SJCRH30 (cell line): ENCODE measurements at regions not wholly inside any gene's neighbourhood (a gene's known extent, or its start where the extent isn't known, plus 50 kb on each side); places are given as distances from the start of the nearest gene placed in this dataset.
"Not testable (repeated sequence)": the region's sequence is repeated elsewhere in the genome, so short reads cannot be mapped to it uniquely, and the experiment has no call there.

Source experiments
- DNase-seq, 2 experiments: peaks; one replicate each; pipeline ENCODE4 v3.0.0-alpha.2; 2015 to 2020
- H3K27ac ChIP-seq: fragments of 250-450 bp; sonication (Bioruptor Pico); 2 replicates; pipeline ENCODE4 v1.5.1; 2020; ENCODE audit warnings: mild to moderate bottlenecking, moderate library complexity
- H3K27me3 ChIP-seq: fragments of 250-450 bp; sonication (Bioruptor Pico); 2 replicates; pipeline ENCODE4 v1.5.1; 2020; ENCODE audit warnings: mild to moderate bottlenecking, moderate library complexity
- H3K36me3 ChIP-seq: fragments of 250-450 bp; sonication (Bioruptor Pico); 2 replicates; pipeline ENCODE4 v1.5.1; 2020; ENCODE audit warnings: mild to moderate bottlenecking, moderate library complexity
- H3K4me1 ChIP-seq: fragments of 250-450 bp; sonication (Bioruptor Pico); 2 replicates; pipeline ENCODE4 v1.5.1; 2020; ENCODE audit warnings: mild to moderate bottlenecking, moderate library complexity
- H3K4me3 ChIP-seq: fragments of 250-450 bp; sonication (Bioruptor Pico); 2 replicates; pipeline ENCODE4 v1.5.1; 2020; ENCODE audit warnings: mild to moderate bottlenecking, moderate library complexity
- H3K9me3 ChIP-seq: fragments of 250-450 bp; sonication (Bioruptor Pico); replicated peaks from 2 replicates; pipeline ENCODE4 v1.5.1; 2020; ENCODE audit warnings: mild to moderate bottlenecking, moderate library complexity

DNA sequence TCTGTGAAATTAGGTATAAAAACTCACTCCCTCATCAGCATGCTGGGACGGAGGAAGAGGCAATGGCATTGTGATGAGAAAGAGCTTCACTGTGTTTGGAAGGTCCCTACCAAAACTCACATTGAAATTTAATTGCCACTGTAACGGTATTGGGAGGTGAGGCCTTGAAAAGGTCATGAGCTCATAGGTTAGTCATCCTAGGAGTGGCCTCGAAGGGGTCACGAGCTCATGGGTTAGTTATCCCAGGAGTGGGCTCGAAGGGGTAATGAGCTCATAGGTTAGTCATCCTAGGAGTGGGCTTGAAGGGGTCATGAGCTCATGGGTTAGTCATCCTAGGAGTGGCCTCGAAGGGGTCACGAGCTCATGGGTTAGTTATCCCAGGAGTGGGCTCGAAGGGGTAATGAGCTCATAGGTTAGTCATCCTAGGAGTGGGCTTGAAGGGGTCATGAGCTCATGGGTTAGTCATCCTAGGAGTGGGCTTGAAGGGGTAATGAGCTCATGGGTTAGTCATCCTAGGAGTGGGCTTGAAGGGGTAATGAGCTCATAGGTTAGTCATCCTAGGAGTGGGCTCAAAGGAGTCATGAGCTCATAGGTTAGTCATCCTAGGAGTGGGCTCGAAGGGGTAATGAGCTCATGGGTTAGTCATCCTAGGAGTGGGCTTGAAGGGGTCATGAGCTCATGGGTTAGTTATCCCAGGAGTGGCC, 582.7 kb downstream of the GLRX3 start:
- H3K36me3 ChIP-seq, H3K4me1 ChIP-seq, H3K27me3 ChIP-seq, H3K27ac ChIP-seq, H3K9me3 ChIP-seq, DNase-seq, H3K4me3 ChIP-seq: not testable (repeated sequence)

DNA sequence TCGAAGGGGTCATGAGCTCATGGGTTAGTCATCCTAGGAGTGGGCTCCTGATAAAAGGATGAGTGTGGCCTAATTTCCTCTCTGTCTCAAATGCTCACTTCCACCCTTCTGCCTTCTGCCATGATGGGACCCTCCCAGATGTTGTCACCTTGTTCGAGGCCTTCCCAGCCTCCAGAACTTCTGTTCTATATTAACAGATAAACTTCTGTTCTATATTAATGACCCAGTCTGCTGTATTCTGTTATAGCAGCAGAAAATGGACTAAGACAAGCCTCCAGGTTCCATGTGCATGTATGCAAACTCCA, 583.2 kb downstream of the GLRX3 start:
- Histone ChIP-seq H3K9me3 (no peaks in the 10 kb centered on the region), H3K4me1 (no peaks in the 10 kb centered on the region), H3K36me3 (no peaks in the 10 kb centered on the region), H3K27ac (no peak overlapping the region), H3K4me3 (no peak overlapping the region), H3K27me3 (no peaks in the 10 kb centered on the region)
- no peak for DNase-seq

DNA sequence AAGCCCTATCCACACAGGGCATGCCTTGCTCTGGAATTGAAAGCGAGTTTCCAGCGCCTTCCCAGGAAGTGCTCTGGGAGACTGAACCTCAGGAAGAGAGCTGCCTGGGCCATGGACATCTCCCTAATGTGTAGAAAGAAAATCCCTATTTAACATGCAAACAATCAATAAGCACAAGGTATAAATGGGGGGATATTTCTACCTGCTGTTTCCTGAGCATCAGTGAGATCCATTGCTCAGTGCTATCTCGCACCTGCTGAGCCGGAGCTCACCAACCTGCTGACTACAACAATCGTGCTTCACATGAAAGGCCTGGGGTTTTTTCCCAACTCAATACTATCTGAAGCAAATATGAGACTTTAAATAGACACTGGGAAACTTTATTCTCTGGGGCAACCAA, 584.0 kb downstream of the GLRX3 start:
- no peak overlapping the region for H3K27ac ChIP-seq
- no peaks in the 10 kb centered on the region for H3K4me1 ChIP-seq
- no peaks in the 10 kb centered on the region for H3K27me3 ChIP-seq
- DNase-seq = no peak
- H3K4me3 ChIP-seq = no peak overlapping the region
- no peaks in the 10 kb centered on the region for H3K36me3 ChIP-seq
- H3K9me3 ChIP-seq = no peaks in the 10 kb centered on the region

DNA sequence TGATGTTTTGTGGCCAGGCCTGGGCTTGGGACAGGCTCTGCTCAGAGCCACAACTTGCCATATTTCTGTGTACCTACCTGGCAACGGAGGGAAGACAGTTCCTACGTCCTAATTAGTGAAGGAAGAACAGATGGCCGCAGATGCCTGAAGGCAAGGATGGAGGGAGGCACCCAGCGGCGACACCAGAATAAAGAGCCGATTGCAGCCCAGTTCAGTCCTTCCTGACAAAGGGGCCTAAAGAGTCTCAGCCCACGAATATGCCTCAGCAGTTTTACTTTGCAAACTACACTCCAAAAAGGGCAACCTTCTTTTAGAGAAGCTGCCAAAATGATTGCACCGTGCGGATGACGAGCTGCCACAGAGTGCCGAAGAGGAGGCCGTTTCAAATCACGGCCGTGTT, 585.8 kb downstream of the GLRX3 start:
- DNase-seq = no peak
- Histone ChIP-seq H3K9me3 (no peaks in the 10 kb centered on the region), H3K4me3 (no peak overlapping the region), H3K4me1 (no peaks in the 10 kb centered on the region), H3K27ac (no peak overlapping the region), H3K36me3 (no peaks in the 10 kb centered on the region), H3K27me3 (no peaks in the 10 kb centered on the region)

DNA sequence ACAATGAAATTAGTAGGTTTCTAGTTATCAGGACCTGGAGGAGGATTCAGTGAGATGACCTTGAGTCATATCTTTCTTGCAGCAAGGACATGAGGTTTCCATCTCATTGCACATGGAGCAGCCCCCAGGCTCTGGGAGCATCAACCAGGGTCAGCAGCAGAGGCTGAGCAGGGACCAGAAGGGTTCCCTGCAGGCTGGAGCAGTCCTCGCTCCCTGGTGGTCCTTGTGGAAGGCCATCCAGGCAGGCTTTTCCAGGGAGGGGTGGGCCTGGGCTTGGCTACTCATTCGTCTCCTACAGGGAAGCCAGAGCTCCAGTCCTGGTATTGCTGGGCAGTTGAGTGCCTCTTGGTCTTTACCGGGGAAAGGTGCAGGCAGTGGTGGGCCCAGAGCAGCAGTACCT, 587.5 kb downstream of the GLRX3 start:
- no peak for DNase-seq
- Histone ChIP-seq H3K27ac (no peak overlapping the region), H3K27me3 (no peaks in the 10 kb centered on the region), H3K4me3 (no peak overlapping the region), H3K9me3 (no peaks in the 10 kb centered on the region), H3K4me1 (no peaks in the 10 kb centered on the region), H3K36me3 (no peaks in the 10 kb centered on the region)

DNA sequence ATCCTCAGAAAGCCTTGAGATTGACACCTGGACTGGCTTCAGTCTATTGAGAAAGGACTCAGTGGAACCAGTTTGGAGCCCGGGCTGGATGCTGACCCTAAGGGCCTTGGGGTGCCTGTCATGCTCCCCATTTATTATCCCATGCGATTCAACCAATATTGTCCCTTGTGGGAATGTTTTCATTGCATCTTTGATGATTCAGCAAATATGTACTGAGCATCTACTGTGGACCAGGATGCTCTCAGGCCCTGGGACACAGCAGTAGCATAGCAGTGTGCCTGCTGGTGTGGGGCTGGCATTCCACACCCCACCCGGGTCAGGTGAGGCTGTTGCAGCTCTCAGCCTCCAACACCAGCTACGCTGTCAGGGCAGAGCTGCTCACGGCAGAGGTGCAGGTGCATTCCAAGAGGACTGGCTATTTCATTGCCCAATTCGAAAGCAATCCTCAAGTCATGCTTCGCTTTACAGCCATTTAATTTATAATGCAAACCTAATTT, 586.0 kb downstream of the TCERG1L start:
- Histone ChIP-seq H3K4me3 (no peak overlapping the region), H3K27me3 (no peaks in the 10 kb centered on the region), H3K27ac (no peak overlapping the region), H3K4me1 (no peaks in the 10 kb centered on the region), H3K9me3 (no peaks in the 10 kb centered on the region), H3K36me3 (no peaks in the 10 kb centered on the region)
- no peak for DNase-seq

DNA sequence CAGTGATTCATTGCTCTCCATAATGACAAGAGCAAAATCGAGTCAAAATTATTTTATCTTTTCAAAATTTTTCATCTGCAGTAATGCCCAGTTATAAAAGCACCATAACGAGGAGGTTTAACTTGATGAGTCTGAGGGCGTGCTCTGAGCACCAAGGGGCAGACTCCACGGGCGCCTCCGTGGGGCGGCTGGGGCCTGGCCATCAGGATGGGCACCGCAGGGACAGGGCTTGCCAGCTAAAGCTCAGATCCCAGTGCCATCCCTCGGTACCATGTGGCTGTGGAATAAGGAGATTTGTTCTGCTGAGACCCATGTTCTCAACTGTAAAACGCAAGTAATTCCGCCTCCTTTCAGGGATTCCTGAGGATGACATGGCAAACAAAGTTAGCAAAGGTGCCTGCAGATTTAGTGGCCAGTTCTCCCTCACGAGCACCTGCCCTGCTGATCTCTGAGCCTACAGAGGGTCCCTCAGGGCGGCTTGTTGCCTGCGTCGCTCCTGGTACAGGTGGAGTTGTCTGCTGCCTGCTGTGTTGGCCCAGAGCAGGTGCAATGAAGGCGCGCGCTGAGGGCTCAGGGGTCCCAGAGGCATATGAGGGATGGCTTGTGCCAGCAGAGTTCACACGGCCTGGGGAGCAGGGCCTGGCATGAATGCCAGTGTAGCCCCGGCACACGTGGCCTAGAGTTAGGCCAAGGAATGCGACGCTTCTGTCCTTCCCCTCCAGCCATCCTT, 584.4 kb downstream of the TCERG1L start:
- H3K4me1 ChIP-seq = no peaks in the 10 kb centered on the region
- H3K36me3 ChIP-seq = no peaks in the 10 kb centered on the region
- no peaks in the 10 kb centered on the region for H3K27me3 ChIP-seq
- H3K9me3 ChIP-seq = no peaks in the 10 kb centered on the region
- H3K4me3 ChIP-seq = no peak overlapping the region
- no peak for DNase-seq
- H3K27ac ChIP-seq = no peak overlapping the region

DNA sequence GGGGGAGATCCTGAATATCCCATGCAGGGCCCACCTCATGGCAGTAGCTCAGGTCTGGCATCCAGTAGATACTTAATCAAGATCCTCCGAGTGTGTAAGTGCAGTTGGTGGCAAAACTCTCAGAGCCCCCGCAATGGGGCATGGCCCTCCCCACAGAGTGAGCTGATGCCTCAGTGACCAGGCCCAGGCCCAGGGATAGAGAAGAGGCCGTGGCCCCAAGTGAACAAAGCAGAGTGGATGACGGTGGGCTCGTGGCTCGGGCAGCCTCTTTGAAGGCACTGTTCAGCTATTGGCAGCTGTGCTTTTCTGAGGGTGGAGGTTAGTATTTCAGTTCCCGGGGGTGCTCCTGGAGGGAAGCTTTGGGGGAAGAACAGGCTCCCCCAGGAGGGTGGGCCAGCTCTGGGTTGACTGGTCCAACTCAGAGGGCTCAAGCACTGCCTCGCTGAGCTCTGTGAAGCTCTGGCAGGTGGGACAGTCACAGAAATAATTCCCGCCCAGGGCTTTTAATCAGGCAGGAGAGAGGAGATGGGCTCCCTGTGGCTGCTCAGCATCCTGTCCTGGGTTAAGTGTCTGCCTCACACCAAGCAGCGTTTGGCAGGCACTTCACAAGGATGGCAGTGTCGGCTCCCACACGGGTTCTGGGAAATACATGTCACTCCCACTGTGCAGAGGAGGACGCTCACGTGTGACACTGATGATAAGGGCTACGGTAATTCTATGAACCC, 583.6 kb downstream of the TCERG1L start:
- no peak for DNase-seq
- Histone ChIP-seq H3K9me3 (no peaks in the 10 kb centered on the region), H3K27me3 (no peaks in the 10 kb centered on the region), H3K36me3 (no peaks in the 10 kb centered on the region), H3K4me3 (no peak overlapping the region), H3K4me1 (no peaks in the 10 kb centered on the region), H3K27ac (no peak overlapping the region)

DNA sequence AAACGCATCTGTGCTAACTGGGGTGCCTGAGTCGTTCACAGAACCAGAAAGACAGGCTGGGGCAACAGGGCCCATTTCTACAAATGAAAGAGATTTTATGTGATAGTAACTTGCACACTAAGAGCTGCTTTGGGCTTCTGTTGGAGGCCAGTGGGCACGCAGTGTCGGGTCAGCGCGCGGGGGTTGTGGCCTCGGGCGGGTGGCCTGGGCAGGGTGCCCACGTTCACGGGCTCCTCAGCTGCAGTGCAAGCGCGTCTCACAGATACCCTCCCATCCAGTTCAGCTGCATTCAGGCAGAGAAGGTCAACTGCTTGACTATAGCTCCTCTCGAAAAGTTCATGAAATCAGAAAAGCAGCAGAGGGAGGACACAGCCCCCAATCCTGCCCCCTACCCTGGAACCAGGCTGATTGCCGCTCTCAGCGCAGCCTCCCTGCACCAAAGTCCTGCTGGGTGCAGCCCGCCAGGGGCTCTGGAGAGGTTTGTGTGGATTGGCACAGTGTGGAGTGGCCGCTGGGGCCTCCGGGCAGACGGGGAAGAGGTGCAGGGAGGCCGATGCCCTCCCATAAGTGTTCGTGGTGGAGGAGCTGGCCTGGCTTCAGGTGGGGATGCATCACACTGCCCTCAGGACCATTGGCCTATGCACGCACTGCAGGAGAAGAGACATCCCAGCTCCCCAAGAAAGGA, 582.8 kb downstream of the TCERG1L start:
- Histone ChIP-seq H3K27ac (no peak overlapping the region), H3K4me1 (no peaks in the 10 kb centered on the region), H3K27me3 (no peaks in the 10 kb centered on the region), H3K36me3 (no peaks in the 10 kb centered on the region), H3K9me3 (no peaks in the 10 kb centered on the region), H3K4me3 (no peak overlapping the region)
- no peak for DNase-seq

DNA sequence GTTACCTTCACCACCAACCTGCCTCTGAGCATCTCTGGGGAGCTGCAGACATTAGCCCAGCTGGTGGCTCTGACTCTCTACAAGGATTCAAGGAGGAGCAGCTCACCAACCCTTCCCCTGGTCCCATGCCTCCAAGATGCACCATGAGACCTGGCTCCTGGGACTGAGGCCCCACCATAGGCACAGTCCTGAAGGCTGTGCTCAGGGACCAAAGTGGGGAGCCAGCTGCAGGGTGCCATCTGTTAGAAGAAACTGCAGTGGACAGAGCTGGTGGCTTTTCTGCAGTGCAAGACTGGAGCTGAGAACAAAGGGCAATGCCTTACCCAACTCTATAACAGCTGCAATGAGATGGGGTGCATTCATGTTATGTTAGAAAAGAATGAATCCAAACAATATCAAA, 581.6 kb downstream of the TCERG1L start:
- no peak overlapping the region for H3K4me3 ChIP-seq
- no peak overlapping the region for H3K27ac ChIP-seq
- no peaks in the 10 kb centered on the region for H3K27me3 ChIP-seq
- no peaks in the 10 kb centered on the region for H3K4me1 ChIP-seq
- no peak for DNase-seq
- H3K36me3 ChIP-seq = no peaks in the 10 kb centered on the region
- H3K9me3 ChIP-seq = no peaks in the 10 kb centered on the region

DNA sequence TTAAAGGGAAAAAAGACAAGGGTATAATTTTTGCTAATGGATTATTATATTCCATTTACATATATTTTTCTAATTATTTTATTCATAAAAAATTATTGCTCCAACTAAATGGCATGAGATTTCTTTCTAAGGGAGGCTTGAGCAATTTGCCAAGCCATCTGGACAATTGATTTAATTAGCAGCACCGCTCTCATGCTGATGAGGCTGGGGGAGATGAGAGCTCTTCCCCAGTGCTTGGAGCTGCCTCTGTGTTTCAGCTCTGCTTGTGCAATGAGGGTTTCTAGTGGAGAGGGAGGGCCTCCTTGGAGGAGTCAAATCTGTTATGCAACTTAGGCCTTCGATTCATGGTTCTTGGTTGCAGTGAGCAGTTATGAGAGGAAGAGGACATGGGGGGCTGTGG, 574.3 kb downstream of the TCERG1L start:
- DNase-seq = no peak
- H3K27ac ChIP-seq = no peak overlapping the region
- H3K9me3 ChIP-seq = no peaks in the 10 kb centered on the region
- H3K27me3 ChIP-seq = no peaks in the 10 kb centered on the region
- no peaks in the 10 kb centered on the region for H3K36me3 ChIP-seq
- H3K4me3 ChIP-seq = no peak overlapping the region
- H3K4me1 ChIP-seq = no peaks in the 10 kb centered on the region

DNA sequence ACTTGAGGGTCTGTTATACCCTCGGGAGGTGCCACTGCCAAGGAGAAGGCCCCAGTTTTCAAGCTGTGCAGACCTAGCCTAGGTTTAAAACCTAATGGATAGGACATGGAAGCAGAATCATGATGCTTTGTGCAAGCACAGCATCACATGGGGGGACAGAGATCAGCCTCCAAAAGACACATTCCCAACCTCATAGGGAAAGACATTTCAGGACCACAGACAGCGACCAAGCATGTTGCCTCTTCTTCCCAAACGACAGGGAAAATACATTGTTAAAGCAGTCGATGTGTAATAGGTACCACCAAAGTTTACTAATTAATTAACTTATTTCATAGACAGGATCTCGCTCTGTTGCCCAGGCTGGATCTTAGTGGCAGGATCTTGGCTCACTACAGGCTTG, 573.9 kb downstream of the TCERG1L start:
- DNase-seq = peak; percentile 6 to 35
- no peak overlapping the region for H3K4me3 ChIP-seq
- no peaks in the 10 kb centered on the region for H3K27me3 ChIP-seq
- no peaks in the 10 kb centered on the region for H3K4me1 ChIP-seq
- no peaks in the 10 kb centered on the region for H3K9me3 ChIP-seq
- H3K27ac ChIP-seq = no peak overlapping the region
- no peaks in the 10 kb centered on the region for H3K36me3 ChIP-seq

DNA sequence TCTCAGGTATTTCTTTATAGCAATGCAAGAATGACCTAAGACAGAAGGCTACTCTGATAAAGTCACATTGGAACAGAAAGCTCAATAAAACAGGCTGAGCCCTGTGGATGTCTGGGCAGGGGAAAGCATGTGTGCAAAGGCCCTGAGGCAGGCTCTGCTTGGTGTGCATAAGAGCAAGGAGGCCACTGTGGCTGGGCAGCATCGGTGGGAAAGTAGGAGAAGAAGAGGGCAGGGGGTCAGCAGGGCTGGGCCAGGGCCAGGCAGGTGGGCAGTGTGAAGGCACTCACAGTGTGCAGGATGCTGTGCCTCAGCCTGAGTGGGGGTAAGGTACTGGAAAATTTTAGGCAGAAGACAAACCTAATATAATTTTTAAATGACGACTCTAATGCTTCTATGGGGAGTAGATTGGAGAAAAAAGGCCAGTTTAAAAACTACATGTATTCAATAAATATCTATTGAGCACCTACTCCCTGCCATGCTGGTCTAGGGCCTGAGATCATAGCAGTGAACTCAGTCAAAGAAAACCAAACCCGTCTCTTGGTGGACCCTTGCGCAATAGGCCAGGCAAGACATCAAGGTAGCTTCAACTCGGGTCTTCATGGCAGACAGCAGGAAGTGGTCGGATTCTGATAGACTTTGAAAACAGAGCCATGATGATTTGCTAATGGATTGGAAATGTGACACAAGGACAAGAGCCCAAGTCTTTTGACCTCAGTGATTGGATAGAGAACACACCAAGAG, 572.3 kb downstream of the TCERG1L start:
- no peaks in the 10 kb centered on the region for H3K4me1 ChIP-seq
- H3K4me3 ChIP-seq = no peak overlapping the region
- H3K9me3 ChIP-seq = no peaks in the 10 kb centered on the region
- no peaks in the 10 kb centered on the region for H3K36me3 ChIP-seq
- DNase-seq = no peak
- H3K27me3 ChIP-seq = no peaks in the 10 kb centered on the region
- no peak overlapping the region for H3K27ac ChIP-seq

DNA sequence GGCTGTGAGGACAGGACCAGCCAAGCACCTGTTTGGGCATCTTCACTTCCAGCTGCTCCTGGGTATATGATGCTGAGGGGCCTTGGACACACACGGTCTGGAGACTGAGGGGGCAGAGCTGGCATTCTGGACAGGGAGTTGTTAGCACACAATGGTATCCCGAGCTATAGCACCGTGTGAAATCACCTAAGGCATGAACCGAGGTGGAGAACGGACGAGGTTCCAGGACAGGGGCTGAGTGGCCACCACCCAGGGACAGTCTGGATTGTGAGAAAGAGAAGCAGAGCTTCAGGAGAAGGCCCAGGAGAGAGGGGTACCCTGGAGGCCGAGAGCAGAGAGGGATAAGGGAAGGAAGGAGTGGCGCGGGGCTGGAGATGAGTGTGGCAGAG, 571.8 kb downstream of the TCERG1L start:
- DNase-seq = no peak
- Histone ChIP-seq H3K27me3 (no peaks in the 10 kb centered on the region), H3K9me3 (no peaks in the 10 kb centered on the region), H3K4me3 (no peak overlapping the region), H3K4me1 (no peaks in the 10 kb centered on the region), H3K27ac (no peak overlapping the region), H3K36me3 (no peaks in the 10 kb centered on the region)
